K562 (cell line): ENCODE measurements at regions not wholly inside any gene's neighbourhood (a gene's known extent, or its start where the extent isn't known, plus 50 kb on each side); places are given as distances from the start of the nearest gene placed in this dataset.

ENCODE experiments used
- ATF7 ChIP-seq: fragments of 450-650 bp; IDR thresholded peaks from 2 replicates; pipeline ENCODE4 v1.7.1; 2014; ENCODE audit warnings: mild to moderate bottlenecking, moderate library complexity
- CHD7 ChIP-seq: fragments of 200-600 bp; sonication (generic); IDR thresholded peaks from one replicate; pipeline ENCODE4 v1.6.1; 2012; ENCODE audit warnings: mild to moderate bottlenecking, low read depth, low read length, inconsistent platforms
- DACH1 ChIP-seq: fragments of 450-650 bp; IDR thresholded peaks from 2 replicates; pipeline ENCODE4 v1.6.1; 2018; ENCODE audit not compliant: partially characterized antibody
- FUS ChIP-seq: fragments of 200-400 bp; formaldehyde crosslinking; optimal IDR thresholded peaks from 2 replicates; pipeline ENCODE3; 2017; ENCODE audit warnings: low read depth, low read length
- HDAC8 ChIP-seq: fragments of 450-650 bp; IDR thresholded peaks from 2 replicates; pipeline ENCODE4 v1.6.1; 2016; ENCODE audit warnings: mild to moderate bottlenecking, missing genetic modification characterization, moderate library complexity, missing compliant biosample characterization
- HMG20A ChIP-seq: fragments of 450-650 bp; formaldehyde crosslinking; conservative IDR thresholded peaks from 2 replicates; pipeline ENCODE4 v1.4.0; 2020; ENCODE audit warnings: mild to moderate bottlenecking, mixed read lengths
- ILF3 ChIP-seq: fragments of 450-650 bp; IDR thresholded peaks from 2 replicates; pipeline ENCODE4 v1.6.1; 2018; ENCODE audit warnings: antibody characterized with exemption, mild to moderate bottlenecking, moderate library complexity, borderline replicate concordance
- KDM2B ChIP-seq: fragments of 250-450 bp; sonication (Bioruptor Pico); IDR thresholded peaks from 2 replicates; pipeline ENCODE4 v1.8.0; 2021; ENCODE audit warnings: mild to moderate bottlenecking, moderate library complexity
- MED1 ChIP-seq: sonication (generic); formaldehyde crosslinking; IDR thresholded peaks from 2 replicates; pipeline ENCODE4 v1.8.1; 2023; ENCODE audit warnings: missing genetic modification reagents, borderline replicate concordance
- NFE2L1 ChIP-seq: fragments of 450-650 bp; IDR thresholded peaks from 2 replicates; pipeline ENCODE4 v1.6.1; 2016; ENCODE audit warnings: missing genetic modification characterization, low read depth, mild to moderate bottlenecking, missing compliant biosample characterization, moderate library complexity, borderline replicate concordance
- PHB2 ChIP-seq: fragments of 450-650 bp; IDR thresholded peaks from 2 replicates; pipeline ENCODE4 v1.6.1; 2017; ENCODE audit warnings: low read depth
- PTBP1 ChIP-seq: fragments of 200-400 bp; formaldehyde crosslinking; IDR thresholded peaks from 2 replicates; pipeline ENCODE4 v1.6.1; 2017; ENCODE audit warnings: low read depth, low read length
- SUPT5H ChIP-seq: fragments of 450-650 bp; IDR thresholded peaks from 2 replicates; pipeline ENCODE4 v1.6.1; 2016
- ZFX ChIP-seq: sonication (generic); formaldehyde crosslinking; IDR thresholded peaks from 2 replicates; pipeline ENCODE4 v1.8.0; 2022; ENCODE audit warnings: mild to moderate bottlenecking, missing genetic modification reagents, moderate library complexity
- ZNF609 ChIP-seq: sonication (generic); formaldehyde crosslinking; IDR thresholded peaks from 2 replicates; pipeline ENCODE4 v1.8.1; 2023; ENCODE audit warnings: missing genetic modification reagents, mild to moderate bottlenecking, borderline replicate concordance

GRCh38 chr16:79874391-79874790 lies 273.9 kb upstream of the MAF start (continued):
- TF ChIP-seq CHD7 (no peak), HDAC8 (tag) (no peak), ILF3 (no peak), MED1 (no peak), ATF7 (peak; percentile 28; the same call in 1 of the 2 replicates), ZNF609 (CRISPR knock-in tag) (no peak), HMG20A (CRISPR knock-in tag) (no peak), PTBP1 (no peak), DACH1 (no peak), ZFX (CRISPR knock-in tag) (no peak), FUS (no peak), NFE2L1 (tag) (peak; percentile 19; the same call in 1 of the 2 replicates), KDM2B (CRISPR knock-in tag) (no peak), SUPT5H (no peak), PHB2 (no peak)
